SK-N-SH (cell line): ENCODE measurements at regions not wholly inside any gene's neighbourhood (a gene's known extent, or its start where the extent isn't known, plus 50 kb on each side); places are given as distances from the start of the nearest gene placed in this dataset.

ENCODE experiments used
- CHD2 ChIP-seq: fragments of 150-350 bp; IDR thresholded peaks from 2 replicates; pipeline ENCODE4 v1.6.1; 2018; ENCODE audit warnings: low read length; ENCODE audit not compliant: partially characterized antibody
- POLR2AphosphoS5 ChIP-seq: IDR thresholded peaks from 2 replicates; pipeline ENCODE4 v1.6.1; 2012; ENCODE audit warnings: low read depth, low read length
- RAD21 ChIP-seq: IDR thresholded peaks from 2 replicates; pipeline ENCODE4 v1.6.1; 2012; ENCODE audit warnings: mild to moderate bottlenecking, low read length
- TEAD4 ChIP-seq: IDR thresholded peaks from 2 replicates; pipeline ENCODE4 v1.4.0; 2012; ENCODE audit warnings: mild to moderate bottlenecking, borderline replicate concordance; ENCODE audit not compliant: insufficient read depth
- TF ChIP-seq, protein P1 (sequence below): fragments of 200-600 bp; sonication (generic); IDR thresholded peaks from 2 replicates; pipeline ENCODE4 v1.6.1; 2017; ENCODE audit warnings: antibody characterized with exemption, mild to moderate bottlenecking, moderate library complexity
- TF ChIP-seq, protein P2 (sequence below): IDR thresholded peaks from 2 replicates; pipeline ENCODE4 v1.4.0; 2012; ENCODE audit warnings: low read depth, borderline replicate concordance

DNA sequence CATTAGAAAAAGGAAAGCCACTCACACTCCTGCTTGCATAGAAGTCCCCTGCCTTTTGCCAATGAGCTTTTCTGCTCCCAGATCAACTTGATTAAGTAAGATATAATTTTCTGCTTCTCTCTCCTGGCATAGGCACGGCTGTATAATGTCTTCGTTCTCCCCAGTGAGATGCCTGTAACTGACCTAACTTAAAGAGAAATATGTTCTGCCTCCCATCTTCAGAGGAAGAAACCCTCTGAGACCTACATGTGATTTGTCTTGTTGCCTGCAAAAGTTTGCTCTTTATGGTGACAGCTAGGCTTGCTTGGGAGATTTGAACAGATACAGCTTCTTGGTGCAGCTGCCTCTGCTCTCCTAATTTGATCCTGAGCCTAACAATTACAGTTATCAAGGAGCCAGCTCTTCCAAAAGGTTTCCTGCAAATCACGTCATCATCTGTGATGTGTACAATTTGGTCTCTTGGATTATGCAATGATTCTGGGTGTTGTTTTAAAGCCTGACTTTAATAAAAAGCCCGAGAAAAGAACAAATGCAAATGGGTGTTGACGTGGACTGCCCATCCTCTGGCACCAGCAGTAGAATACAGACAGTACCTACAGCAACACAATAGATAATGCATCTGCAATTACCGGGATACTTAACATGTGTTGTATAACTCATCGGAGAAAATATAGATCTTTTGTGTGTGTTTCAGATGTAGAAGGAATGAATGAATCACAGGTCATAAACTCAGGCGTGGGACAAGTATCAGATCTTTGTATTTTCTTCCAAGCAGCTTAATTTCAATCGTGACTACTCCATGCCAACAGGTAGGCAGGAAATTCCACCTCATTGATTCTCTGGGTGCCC lies 76.2 kb upstream of the KAZN start:
- TF ChIP-seq, protein P1, sequence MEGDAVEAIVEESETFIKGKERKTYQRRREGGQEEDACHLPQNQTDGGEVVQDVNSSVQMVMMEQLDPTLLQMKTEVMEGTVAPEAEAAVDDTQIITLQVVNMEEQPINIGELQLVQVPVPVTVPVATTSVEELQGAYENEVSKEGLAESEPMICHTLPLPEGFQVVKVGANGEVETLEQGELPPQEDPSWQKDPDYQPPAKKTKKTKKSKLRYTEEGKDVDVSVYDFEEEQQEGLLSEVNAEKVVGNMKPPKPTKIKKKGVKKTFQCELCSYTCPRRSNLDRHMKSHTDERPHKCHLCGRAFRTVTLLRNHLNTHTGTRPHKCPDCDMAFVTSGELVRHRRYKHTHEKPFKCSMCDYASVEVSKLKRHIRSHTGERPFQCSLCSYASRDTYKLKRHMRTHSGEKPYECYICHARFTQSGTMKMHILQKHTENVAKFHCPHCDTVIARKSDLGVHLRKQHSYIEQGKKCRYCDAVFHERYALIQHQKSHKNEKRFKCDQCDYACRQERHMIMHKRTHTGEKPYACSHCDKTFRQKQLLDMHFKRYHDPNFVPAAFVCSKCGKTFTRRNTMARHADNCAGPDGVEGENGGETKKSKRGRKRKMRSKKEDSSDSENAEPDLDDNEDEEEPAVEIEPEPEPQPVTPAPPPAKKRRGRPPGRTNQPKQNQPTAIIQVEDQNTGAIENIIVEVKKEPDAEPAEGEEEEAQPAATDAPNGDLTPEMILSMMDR: no peak
- TF ChIP-seq POLR2AphosphoS5 (no peak), CHD2 (no peak), RAD21 (no peak), TEAD4 (no peak)
- TF ChIP-seq, protein P2, sequence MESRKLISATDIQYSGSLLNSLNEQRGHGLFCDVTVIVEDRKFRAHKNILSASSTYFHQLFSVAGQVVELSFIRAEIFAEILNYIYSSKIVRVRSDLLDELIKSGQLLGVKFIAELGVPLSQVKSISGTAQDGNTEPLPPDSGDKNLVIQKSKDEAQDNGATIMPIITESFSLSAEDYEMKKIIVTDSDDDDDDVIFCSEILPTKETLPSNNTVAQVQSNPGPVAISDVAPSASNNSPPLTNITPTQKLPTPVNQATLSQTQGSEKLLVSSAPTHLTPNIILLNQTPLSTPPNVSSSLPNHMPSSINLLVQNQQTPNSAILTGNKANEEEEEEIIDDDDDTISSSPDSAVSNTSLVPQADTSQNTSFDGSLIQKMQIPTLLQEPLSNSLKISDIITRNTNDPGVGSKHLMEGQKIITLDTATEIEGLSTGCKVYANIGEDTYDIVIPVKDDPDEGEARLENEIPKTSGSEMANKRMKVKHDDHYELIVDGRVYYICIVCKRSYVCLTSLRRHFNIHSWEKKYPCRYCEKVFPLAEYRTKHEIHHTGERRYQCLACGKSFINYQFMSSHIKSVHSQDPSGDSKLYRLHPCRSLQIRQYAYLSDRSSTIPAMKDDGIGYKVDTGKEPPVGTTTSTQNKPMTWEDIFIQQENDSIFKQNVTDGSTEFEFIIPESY: no peak
